T-helper 2 cell (primary cell): ENCODE measurements at regions not wholly inside any gene's neighbourhood (a gene's known extent, or its start where the extent isn't known, plus 50 kb on each side); places are given as distances from the start of the nearest gene placed in this dataset.
"Not testable (repeated sequence)": the region's sequence is repeated elsewhere in the genome, so short reads cannot be mapped to it uniquely, and the experiment has no call there.

Source experiments
- DNase-seq, 5 experiments: peaks; one replicate each; pipeline versions ENCODE4 v3.0.0 to v3.0.0-alpha.2; 2012 to 2022

GRCh38 chr3:127438371-127438770 is 150.5 kb upstream of the PRR20G start:
- DNase-seq, result no peak

DNA sequence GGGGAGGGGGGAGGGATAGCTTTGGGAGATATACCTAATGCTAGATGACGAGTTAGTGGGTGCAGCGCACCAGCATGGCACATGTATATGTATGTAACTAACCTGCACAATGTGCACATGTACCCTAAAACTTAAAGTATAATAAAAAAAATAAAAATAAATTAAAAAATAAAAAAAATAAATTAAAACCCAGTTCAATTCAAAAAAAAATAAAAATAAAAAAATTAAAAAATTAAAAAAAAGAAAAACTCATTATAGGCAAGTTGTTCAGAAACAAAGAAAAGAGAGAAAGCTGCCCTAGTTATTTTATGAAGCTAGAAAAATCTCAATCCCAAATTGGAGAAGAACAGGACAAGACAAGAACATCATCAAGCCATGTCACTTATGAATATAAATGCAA is 147.5 kb upstream of the PRR20G start:
- not testable (repeated sequence) for DNase-seq

GRCh38 chr3:127431066-127431465 is 143.2 kb upstream of the PRR20G start:
- no peak for DNase-seq

- no peak for DNase-seq
These were observed 140.6 kb upstream of the PRR20G start for GRCh38 chr3:127428344-127428997.

DNA sequence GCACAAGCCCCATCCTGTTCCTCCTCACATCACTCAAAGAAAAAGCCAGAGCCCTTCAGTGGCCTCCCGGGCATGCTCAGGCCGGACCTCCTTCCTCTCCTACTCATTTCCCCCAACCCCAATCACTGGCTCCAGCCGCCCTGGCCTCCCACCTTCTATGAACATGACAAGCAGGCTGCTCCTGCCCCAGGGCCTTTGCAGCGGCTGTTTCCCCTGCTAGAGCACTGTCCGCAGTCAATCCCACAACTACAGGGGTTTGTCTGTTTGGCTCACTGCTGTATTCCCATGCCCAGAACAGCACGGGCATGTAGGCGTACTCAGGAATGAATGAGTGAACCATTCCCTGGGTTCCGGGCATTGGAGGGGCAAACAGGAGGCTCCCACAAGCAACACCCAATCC is 139.8 kb upstream of the PRR20G start:
- no peak for DNase-seq

DNA sequence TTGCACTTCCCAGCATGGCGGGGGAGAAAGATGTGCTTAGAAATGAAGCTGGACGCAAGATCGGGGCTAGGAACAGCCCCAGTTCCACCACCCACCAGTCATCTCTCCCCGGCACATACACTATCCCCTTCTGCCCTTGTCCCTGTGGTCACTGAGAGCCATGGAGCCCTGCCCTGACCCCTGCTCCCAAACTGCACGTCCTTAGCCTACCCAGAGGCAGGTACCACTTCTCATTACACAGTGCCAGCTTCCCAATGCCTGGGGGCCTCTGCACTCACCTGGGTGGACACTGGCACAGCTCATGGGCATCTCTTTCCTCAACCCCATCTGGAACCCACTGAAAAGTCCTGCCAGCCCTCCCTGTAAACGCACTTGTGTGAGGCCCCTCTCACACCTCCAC is 139.3 kb upstream of the PRR20G start:
- no peak for DNase-seq

- DNase-seq, result no peak
These were observed 138.8 kb upstream of the PRR20G start for GRCh38 chr3:127426444-127427153.

- no peak for DNase-seq
These were observed 137.9 kb upstream of the PRR20G start for GRCh38 chr3:127425505-127426443.

GRCh38 chr3:127424766-127425504 is 137.1 kb upstream of the PRR20G start:
- DNase-seq, result no peak

- DNase-seq, result no peak
These were observed 136.3 kb upstream of the PRR20G start for GRCh38 chr3:127423856-127424765.

DNA sequence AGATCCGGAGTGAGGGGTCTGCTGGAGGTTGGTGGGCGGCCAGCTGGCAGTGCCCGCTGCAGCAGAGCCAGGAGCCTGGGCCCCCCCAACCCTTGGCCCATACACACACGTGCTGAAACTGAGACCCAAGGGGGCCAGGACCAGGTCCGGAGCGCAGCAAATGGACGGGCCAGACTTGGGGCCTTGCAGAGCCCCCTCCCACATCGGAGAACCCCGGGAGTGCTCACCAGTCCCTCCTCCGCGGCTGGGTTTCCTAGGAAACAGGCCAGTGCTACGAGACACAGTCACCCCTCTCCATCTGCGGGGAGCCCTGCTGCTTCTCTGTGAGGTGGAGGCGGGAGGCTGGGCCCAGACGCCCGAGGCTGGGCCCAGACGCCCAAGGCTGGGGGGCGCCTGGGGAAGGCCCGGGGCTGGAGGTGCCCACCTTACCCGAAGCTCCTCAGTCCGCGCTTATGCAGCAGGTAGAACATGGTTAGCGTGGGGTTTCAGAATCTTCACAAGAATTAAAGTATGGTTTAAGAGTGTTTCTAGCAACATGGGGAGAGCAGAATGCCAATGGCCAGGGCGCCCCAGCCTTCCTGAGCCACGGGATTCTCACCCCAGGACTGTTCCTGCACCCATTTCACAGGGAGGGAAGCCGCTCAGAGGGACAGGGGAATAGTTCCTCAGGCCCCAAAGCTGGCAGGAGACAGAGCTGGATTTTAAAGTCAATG is 135.0 kb upstream of the PRR20G start:
- DNase-seq, result no peak

DNA sequence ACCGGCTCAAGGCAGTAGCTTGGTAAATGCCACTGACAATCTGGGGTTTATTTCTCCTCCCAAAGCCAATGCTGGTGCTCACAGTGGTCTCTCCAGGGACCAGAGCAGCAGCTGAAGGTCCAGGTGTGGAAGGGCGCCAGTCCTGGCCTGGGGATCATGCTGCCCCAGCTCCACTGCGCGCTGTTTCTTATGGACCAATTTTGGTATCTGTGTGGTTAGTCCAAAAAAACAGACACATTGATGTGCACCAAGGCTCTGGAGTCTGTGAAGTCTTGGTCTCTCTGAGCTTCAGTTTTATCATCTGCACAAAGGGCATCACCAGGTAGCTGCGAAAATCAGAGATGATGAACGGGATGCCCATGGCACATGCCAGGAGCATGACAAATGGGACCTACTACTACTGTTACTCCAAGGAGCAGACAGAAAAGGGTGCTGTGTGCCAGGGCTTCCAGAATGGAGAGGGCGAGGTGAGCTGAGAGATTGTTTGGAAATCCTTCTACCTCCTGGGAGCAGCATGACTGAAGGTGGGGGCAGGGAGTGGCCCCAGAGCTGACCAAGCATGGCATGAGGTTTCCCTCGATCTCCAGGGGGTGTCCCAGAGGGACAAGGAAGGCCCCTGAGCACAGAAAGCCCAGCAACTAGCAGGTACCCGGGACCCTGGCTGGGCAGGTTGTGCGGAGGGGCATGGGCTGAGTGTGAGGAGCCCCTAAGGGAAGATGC is 134.3 kb upstream of the PRR20G start:
- DNase-seq, result no peak

- no peak for DNase-seq
These were observed 133.0 kb upstream of the PRR20G start for GRCh38 chr3:127420829-127421228.

GRCh38 chr3:127419641-127420553 is 132.1 kb upstream of the PRR20G start:
- DNase-seq, result no peak

DNA sequence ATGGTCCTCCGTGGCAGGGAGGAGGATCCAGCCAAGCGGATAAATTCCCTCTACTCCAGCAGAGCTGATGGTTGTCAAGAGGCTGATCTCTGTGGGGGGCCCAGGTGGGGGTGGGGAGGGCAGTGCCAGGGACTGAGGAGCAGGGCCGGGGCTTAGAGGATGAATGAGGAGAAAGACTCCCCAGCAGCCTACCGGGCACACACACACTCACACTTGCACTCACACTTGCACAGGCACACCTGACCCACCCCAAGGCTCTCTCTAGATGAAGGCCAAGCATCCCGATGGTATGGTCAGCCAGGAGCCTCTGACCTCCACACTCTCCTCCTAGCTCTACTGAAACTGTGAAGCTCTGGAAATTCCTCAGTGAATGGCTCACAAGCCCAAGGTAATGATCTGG is 131.3 kb upstream of the PRR20G start:
- no peak for DNase-seq

DNA sequence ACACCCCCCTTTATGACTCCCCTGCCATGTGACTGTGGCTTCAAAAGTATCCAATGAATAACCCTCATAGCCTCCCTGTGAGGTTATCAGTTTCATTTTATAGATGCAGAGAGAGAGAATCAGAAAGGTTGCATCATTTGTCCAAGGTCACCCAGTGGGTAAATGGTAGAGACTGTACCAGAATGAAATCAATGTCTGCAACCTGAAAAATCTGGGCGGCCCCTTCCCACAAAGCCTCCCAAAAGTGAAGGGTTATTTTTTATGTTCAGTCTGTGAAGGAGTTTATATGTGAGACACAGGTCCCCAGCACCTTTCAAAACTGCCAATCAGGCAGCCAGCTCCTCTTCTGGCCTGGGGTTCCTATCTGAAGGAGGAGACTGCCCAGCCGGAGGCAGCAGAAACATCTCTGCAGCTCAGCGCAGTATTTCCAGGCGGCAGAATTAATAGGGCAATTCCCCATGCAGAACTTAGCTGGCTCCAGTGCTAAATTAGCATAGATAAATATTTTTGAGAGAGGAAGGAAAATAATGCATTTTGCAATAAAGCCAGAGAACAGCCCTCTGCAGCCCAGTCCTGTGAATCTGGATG is 130.8 kb upstream of the PRR20G start:
- no peak for DNase-seq

- DNase-seq, result no peak
These were observed 130.1 kb upstream of the PRR20G start for GRCh38 chr3:127417709-127418559.

- no peak for DNase-seq
These were observed 126.0 kb upstream of the PRR20G start for GRCh38 chr3:127413871-127414270.
